ENCODE measurements at regions not wholly inside any gene's neighbourhood (a gene's known extent, or its start where the extent isn't known, plus 50 kb on each side); places are given as distances from the start of the nearest gene placed in this dataset.

DNA sequence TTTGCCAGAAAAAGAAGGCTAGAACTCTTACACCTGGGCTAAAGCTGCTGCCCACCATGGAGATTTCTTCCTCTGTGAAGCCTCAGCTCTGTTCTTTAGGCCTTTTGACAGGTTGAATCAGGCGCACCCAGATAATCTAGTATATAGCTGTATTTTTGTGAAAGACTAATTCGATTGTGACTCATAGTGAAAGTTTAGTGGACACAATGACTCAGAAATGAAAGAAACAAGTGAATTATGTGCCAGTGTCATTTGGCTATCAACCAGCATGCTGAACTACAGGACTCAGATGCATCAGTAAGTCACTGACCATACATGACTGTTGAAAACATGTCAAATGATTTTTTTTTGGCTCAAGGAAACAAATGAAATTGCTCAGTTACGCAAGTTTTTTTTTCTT lies 425.4 kb downstream of the SLITRK2 start:
- CTCF ChIA-PET = no interaction called here
- WGBS (ENCODE audit: missing lambda C conversion rate) = under 1% methylated on average over 3 of the region's 3 CpGs
- no peaks in the 10 kb centered on the region for H3K9me3 ChIP-seq
- H3K4me2 ChIP-seq = no peak overlapping the region
- H3K4me1 ChIP-seq = no peaks in the 10 kb centered on the region
- TF ChIP-seq EHMT2 (IDR thresholded peaks at IDR 0.05; ENCODE audit: low read depth) (no peak), ESRRA (IDR thresholded peaks at IDR 0.05; ENCODE audit: borderline replicate concordance, low read length) (no peak), PHF8 (IDR thresholded peaks at IDR 0.05; ENCODE audit: borderline replicate concordance, low read depth) (no peak), MAZ (IDR thresholded peaks at IDR 0.05; ENCODE audit: borderline replicate concordance, low read depth, low read length) (no peak), FOSB (CRISPR knock-in tag; IDR thresholded peaks at IDR 0.05) (no peak), NR3C1 (IDR thresholded peaks at IDR 0.05) (no peak), HOXA7 (CRISPR knock-in tag; IDR thresholded peaks at IDR 0.05) (no peak), POLR2AphosphoS2 (conservative IDR thresholded peaks at IDR 0.05; ENCODE audit: low read length) (no peak), BHLHE40 (IDR thresholded peaks at IDR 0.05; ENCODE audit: low read depth, low read length) (no peak), ZC3H11A (IDR thresholded peaks at IDR 0.05) (no peak), POLR2A (IDR thresholded peaks at IDR 0.05; ENCODE audit: low read length) (no peak)
- DNase-seq (ENCODE audit: low read depth in 1 of 2, low spot score in 1 of 2) = no peak
- POLR2A ChIA-PET = no interaction called here
- no peak overlapping the region for H3K4me3 ChIP-seq
- FAIRE-seq = no peak
- no peak overlapping the region for H3K27ac ChIP-seq
- ATAC-seq = no peak

DNA sequence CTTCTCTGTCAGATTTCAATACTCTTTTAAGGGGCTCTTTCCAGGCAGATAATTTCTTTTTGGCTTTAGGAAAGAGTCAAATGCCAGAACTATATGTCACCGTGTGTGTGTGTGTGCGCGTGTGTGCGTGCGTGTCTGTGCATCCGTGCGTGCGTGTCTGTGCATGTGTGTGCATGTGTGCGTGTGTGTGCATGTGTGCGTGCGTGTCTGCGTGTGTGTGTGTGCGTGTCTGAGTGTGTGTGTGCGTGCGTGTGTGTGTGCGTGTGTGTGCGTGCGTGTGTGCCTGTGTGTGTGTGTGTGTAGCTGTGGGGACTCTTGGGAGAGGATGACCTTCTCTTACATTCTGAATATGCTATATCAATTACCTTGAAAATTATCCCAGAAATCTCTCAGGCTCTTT lies 441.6 kb downstream of the SLITRK2 start:
- Histone ChIP-seq H3K4me1 (no peaks in the 10 kb centered on the region), H3K4me3 (no peak overlapping the region), H3K4me2 (no peak overlapping the region), H3K27ac (no peak overlapping the region), H3K9me3 (no peaks in the 10 kb centered on the region)
- ATAC-seq (no peak), FAIRE-seq (no peak), DNase-seq (ENCODE audit: low read depth in 1 of 2, low spot score in 1 of 2) (no peak)
- WGBS (ENCODE audit: missing lambda C conversion rate) = 82% methylated on average over 13 of the region's 18 CpGs
- TF ChIP-seq BHLHE40 (IDR thresholded peaks at IDR 0.05; ENCODE audit: low read depth, low read length) (no peak), MAZ (IDR thresholded peaks at IDR 0.05; ENCODE audit: borderline replicate concordance, low read depth, low read length) (no peak), FOSL2 (IDR thresholded peaks at IDR 0.05) (no peak), FOSL2 (CRISPR knock-in tag; IDR thresholded peaks at IDR 0.05) (no peak), CEBPB (IDR thresholded peaks at IDR 0.05) (no peak), GATA3 (IDR thresholded peaks at IDR 0.05; ENCODE audit: borderline replicate concordance) (no peak), JUNB (IDR thresholded peaks at IDR 0.05) (no peak), KDM1A (IDR thresholded peaks at IDR 0.05; ENCODE audit: low read depth) (no peak), MYC (IDR thresholded peaks at IDR 0.05; ENCODE audit: borderline replicate concordance, low read length) (no peak), TFCP2L1 (CRISPR knock-in tag; IDR thresholded peaks at IDR 0.05) (no peak), ZSCAN20 (CRISPR knock-in tag; IDR thresholded peaks at IDR 0.05) (no peak), HDAC2 (IDR thresholded peaks at IDR 0.05) (no peak), HOXB13 (CRISPR knock-in tag; IDR thresholded peaks at IDR 0.05; ENCODE audit: low read depth) (no peak), FOSB (CRISPR knock-in tag; IDR thresholded peaks at IDR 0.05) (no peak), KDM5A (IDR thresholded peaks at IDR 0.05) (no peak), ZC3H11A (IDR thresholded peaks at IDR 0.05) (no peak), TP53 (CRISPR knock-in tag; IDR thresholded peaks at IDR 0.05) (no peak)
- TF ChIP-seq, protein P1, sequence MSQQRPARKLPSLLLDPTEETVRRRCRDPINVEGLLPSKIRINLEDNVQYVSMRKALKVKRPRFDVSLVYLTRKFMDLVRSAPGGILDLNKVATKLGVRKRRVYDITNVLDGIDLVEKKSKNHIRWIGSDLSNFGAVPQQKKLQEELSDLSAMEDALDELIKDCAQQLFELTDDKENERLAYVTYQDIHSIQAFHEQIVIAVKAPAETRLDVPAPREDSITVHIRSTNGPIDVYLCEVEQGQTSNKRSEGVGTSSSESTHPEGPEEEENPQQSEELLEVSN (IDR thresholded peaks at IDR 0.05; ENCODE audit: borderline replicate concordance, low read depth) = no peak
- TF ChIP-seq, protein P2, sequence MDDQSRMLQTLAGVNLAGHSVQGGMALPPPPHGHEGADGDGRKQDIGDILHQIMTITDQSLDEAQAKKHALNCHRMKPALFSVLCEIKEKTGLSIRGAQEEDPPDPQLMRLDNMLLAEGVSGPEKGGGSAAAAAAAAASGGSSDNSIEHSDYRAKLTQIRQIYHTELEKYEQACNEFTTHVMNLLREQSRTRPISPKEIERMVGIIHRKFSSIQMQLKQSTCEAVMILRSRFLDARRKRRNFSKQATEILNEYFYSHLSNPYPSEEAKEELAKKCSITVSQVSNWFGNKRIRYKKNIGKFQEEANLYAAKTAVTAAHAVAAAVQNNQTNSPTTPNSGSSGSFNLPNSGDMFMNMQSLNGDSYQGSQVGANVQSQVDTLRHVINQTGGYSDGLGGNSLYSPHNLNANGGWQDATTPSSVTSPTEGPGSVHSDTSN (IDR thresholded peaks at IDR 0.05) = no peak
- TF ChIP-seq, protein P3, sequence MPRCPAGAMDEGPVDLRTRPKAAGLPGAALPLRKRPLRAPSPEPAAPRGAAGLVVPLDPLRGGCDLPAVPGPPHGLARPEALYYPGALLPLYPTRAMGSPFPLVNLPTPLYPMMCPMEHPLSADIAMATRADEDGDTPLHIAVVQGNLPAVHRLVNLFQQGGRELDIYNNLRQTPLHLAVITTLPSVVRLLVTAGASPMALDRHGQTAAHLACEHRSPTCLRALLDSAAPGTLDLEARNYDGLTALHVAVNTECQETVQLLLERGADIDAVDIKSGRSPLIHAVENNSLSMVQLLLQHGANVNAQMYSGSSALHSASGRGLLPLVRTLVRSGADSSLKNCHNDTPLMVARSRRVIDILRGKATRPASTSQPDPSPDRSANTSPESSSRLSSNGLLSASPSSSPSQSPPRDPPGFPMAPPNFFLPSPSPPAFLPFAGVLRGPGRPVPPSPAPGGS (IDR thresholded peaks at IDR 0.05) = no peak
- TF ChIP-seq, protein P4, sequence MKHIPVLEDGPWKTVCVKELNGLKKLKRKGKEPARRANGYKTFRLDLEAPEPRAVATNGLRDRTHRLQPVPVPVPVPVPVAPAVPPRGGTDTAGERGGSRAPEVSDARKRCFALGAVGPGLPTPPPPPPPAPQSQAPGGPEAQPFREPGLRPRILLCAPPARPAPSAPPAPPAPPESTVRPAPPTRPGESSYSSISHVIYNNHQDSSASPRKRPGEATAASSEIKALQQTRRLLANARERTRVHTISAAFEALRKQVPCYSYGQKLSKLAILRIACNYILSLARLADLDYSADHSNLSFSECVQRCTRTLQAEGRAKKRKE (CRISPR knock-in tag; IDR thresholded peaks at IDR 0.05; ENCODE audit: low read depth) = no peak
- CTCF ChIA-PET = no interaction called here
- POLR2A ChIA-PET = no interaction called here

All from A549 (cell line).